IMR-90 (cell line): ENCODE measurements at regions not wholly inside any gene's neighbourhood (a gene's known extent, or its start where the extent isn't known, plus 50 kb on each side); places are given as distances from the start of the nearest gene placed in this dataset.

Source experiments
- ATAC-seq: fragments of 200-7000 bp; cut with Tn5 transposase; 2 replicates; pipeline ENCODE4 v1.9.1; 2020; ENCODE audit warnings: low read depth, mild to moderate bottlenecking, moderate library complexity
- BruUV-seq: library from RNA; stranded (reverse); fragments of 400-500 nt; replicated peaks from 2 replicates; lab custom pipeline; 2021; lab: Mats Ljungman, UMichigan
- CTCF ChIA-PET: fragments of 300-600 bp; formaldehyde crosslinking; extraction: SDS; loops from one replicate; lab custom pipeline; 2021; ENCODE audit warnings: antibody characterized with exemption; lab: Yijun Ruan, JAX
- POLR2A ChIA-PET: fragments of 300-600 bp; sonication (Branson Sonifier 250); formaldehyde crosslinking; loops from one replicate; lab custom pipeline; 2022; ENCODE audit warnings: antibody characterized with exemption; ENCODE audit not compliant: unreplicated experiment; lab: Charles Lee
- DNase-seq: peaks from one replicate; pipeline ENCODE4 v3.0.0; 2013
- H2AFZ ChIP-seq: replicated peaks from 2 replicates; pipeline ENCODE3; 2013; ENCODE audit warnings: low read length, mild to moderate bottlenecking; ENCODE audit not compliant: poor library complexity
- H2AK5ac ChIP-seq: 2 replicates; pipeline ENCODE4 v1.6.1; 2013; ENCODE audit warnings: low read depth, low read length, inconsistent platforms
- H2AK9ac ChIP-seq: replicated peaks from 2 replicates; pipeline ENCODE3; 2013; ENCODE audit warnings: mild to moderate bottlenecking, low read depth, low read length, moderate library complexity; ENCODE audit not compliant: poor library complexity
- H2BK120ac ChIP-seq: 2 replicates; pipeline ENCODE4 v1.6.1; 2013; ENCODE audit warnings: low read depth, low read length, inconsistent platforms
- H2BK15ac ChIP-seq: 3 replicates; pipeline ENCODE4 v1.6.1; 2013; ENCODE audit warnings: low read depth, low read length, inconsistent platforms
- H2BK20ac ChIP-seq: 2 replicates; pipeline ENCODE4 v1.6.1; 2013; ENCODE audit warnings: low read depth, mild to moderate bottlenecking, inconsistent platforms, low read length, moderate library complexity
- H2BK5ac ChIP-seq: 2 replicates; pipeline ENCODE4 v1.6.1; 2013; ENCODE audit warnings: mild to moderate bottlenecking, low read depth, low read length, inconsistent platforms; ENCODE audit not compliant: poor library complexity, severe bottlenecking
- H3K14ac ChIP-seq: replicated peaks from 2 replicates; pipeline ENCODE4 v1.6.1; 2013; ENCODE audit warnings: low read depth, low read length, inconsistent platforms
- H3K18ac ChIP-seq: 2 replicates; pipeline ENCODE4 v1.6.1; 2013; ENCODE audit warnings: low read depth, low read length, control low read depth
- H3K23ac ChIP-seq: 2 replicates; pipeline ENCODE4 v1.6.1; 2013; ENCODE audit warnings: low read depth, low read length, inconsistent platforms
- H3K27ac ChIP-seq: 2 replicates; pipeline ENCODE4 v1.5.1; 2013; ENCODE audit warnings: mild to moderate bottlenecking, control low read depth, low read length; ENCODE audit not compliant: insufficient read depth
- H3K27me3 ChIP-seq: 2 replicates; pipeline ENCODE4 v1.6.1; 2013; ENCODE audit warnings: low read length; ENCODE audit not compliant: control insufficient read depth, insufficient read depth
- H3K36me3 ChIP-seq: 2 replicates; pipeline ENCODE4 v1.6.1; 2013; ENCODE audit warnings: low read length, mixed read lengths; ENCODE audit not compliant: control insufficient read depth, insufficient read depth
- H3K4ac ChIP-seq: 2 replicates; pipeline ENCODE4 v1.6.1; 2013; ENCODE audit warnings: low read depth, low read length, inconsistent platforms
- H3K4me1 ChIP-seq: 2 replicates; pipeline ENCODE4 v1.6.1; 2013; ENCODE audit warnings: low read length, mixed read lengths; ENCODE audit not compliant: control insufficient read depth, insufficient read depth
- H3K4me2 ChIP-seq: 2 replicates; pipeline ENCODE4 v1.6.1; 2013; ENCODE audit warnings: low read depth, mild to moderate bottlenecking, control low read depth, low read length, moderate library complexity
- H3K4me3 ChIP-seq: 2 replicates; pipeline ENCODE4 v1.5.1; 2013; ENCODE audit warnings: low read depth, mild to moderate bottlenecking, control low read depth, low read length, moderate library complexity; ENCODE audit not compliant: insufficient read depth
- H3K56ac ChIP-seq: 2 replicates; pipeline ENCODE4 v1.6.1; 2013; ENCODE audit warnings: low read length, inconsistent platforms; ENCODE audit not compliant: insufficient read depth; ENCODE audit errors: extremely low read depth
- H3K79me1 ChIP-seq, 2 experiments: 2 replicates each; pipeline ENCODE4 v1.6.1; 2013; ENCODE audit warnings: low read length in 2 of 2, inconsistent platforms in 1 of 2, low read depth in 1 of 2
- H3K9ac ChIP-seq: 2 replicates; pipeline ENCODE4 v1.6.1; 2013; ENCODE audit warnings: low read depth, low read length, control low read depth
- H3K9me1 ChIP-seq: 2 replicates; pipeline ENCODE4 v1.6.1; 2013; ENCODE audit warnings: low read length, inconsistent platforms; ENCODE audit not compliant: insufficient read depth
- H3K9me3 ChIP-seq: 2 replicates; pipeline ENCODE4 v1.6.1; 2013; ENCODE audit warnings: low read length; ENCODE audit not compliant: control insufficient read depth, insufficient read depth
- H4K20me1 ChIP-seq: 2 replicates; pipeline ENCODE4 v1.6.1; 2013; ENCODE audit warnings: low read length, inconsistent platforms; ENCODE audit not compliant: insufficient read depth
- H4K5ac ChIP-seq: 2 replicates; pipeline ENCODE4 v1.6.1; 2013; ENCODE audit warnings: mild to moderate bottlenecking, low read depth, low read length, control low read depth
- H4K8ac ChIP-seq, 2 experiments: 2 replicates each; pipeline ENCODE4 v1.6.1; 2013; ENCODE audit warnings: low read depth in 2 of 2, low read length in 2 of 2, control low read depth in 1 of 2, inconsistent platforms in 1 of 2
- H4K91ac ChIP-seq: 2 replicates; pipeline ENCODE4 v1.6.1; 2013; ENCODE audit warnings: low read depth, low read length, inconsistent platforms; ENCODE audit not compliant: insufficient read depth
- MAZ ChIP-seq: IDR thresholded peaks from 2 replicates; pipeline ENCODE4 v1.6.1; 2012; ENCODE audit warnings: low read depth, mild to moderate bottlenecking, low read length, improper control_type of control experiment, moderate library complexity, borderline replicate concordance
- MXI1 ChIP-seq: IDR thresholded peaks from 2 replicates; pipeline ENCODE4 v1.6.1; 2012; ENCODE audit warnings: low read depth, mild to moderate bottlenecking, low read length, moderate library complexity, borderline replicate concordance
- POLR2A ChIP-seq: IDR thresholded peaks from 2 replicates; pipeline ENCODE4 v1.6.1; 2012; ENCODE audit warnings: mild to moderate bottlenecking, low read depth, low read length
- WGBS, 2 experiments: methylation state at CpG; one replicate each; pipeline versions ENCODE4 v1.1.5 to v1.1.7; 2013; ENCODE audit warnings: missing lambda C conversion rate in 2 of 2; ENCODE audit not compliant: insufficient read length in 1 of 2; ENCODE audit errors: extremely low coverage in 2 of 2; 5-methylcytosine and 5-hydroxymethylcytosine counted together
- dilution Hi-C: fragments of 300-500 bp; cut with HindIII; formaldehyde crosslinking; loops from one replicate; pipeline ENCODE4 v1.14.3; 2018; ENCODE audit warnings: low sequenced_read_pairs; ENCODE audit not compliant: unreplicated experiment
- in situ Hi-C: fragments of 300-500 bp; cut with MboI; formaldehyde crosslinking; loops from 3 replicates; pipeline ENCODE4 v1.14.3; 2019; ENCODE audit warnings: low sequenced_read_pairs, inconsistent platforms, mixed read lengths
- intact Hi-C: fragments of 100-400 bp; cut with micrococcal nuclease; formaldehyde crosslinking; loops from 2 replicates; pipeline ENCODE4 v1.10.0; 2022
- TF ChIP-seq, protein P1 (sequence below): conservative IDR thresholded peaks from 2 replicates; pipeline ENCODE4 v1.5.1; 2012; ENCODE audit warnings: mild to moderate bottlenecking, low read depth, low read length, improper control_type of control experiment

DNA sequence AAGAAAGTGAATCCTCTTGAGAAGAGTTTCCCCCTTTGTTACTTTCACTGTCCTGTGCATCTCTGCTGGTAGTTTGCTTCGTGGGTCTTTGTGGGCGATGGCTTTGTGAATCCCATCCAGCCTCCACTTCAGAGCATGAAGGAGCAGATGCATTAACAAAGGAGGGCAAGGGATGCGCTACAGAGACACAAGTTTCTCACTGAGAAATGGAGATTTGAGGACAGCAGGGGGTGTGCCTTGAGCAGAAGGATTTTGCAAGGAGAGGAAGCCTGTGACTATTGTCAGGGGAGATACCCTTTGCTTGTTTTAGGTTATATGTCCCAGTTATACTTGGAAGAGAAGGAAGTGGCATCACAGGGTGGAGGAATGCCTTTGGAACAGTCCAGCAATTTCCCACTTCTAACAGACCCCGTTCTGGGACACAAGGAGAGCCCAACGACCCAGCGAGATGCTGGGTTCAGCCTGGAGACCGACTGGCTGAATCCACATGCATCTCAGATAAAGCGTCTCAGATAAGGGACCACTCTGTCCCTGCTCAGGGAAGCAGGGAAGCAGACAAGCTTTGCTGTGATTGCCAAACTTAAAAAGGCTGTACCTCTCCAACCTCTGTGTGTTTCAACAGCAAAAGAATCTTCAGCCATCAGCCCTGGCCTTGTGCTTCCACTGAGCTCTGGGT, 314.6 kb upstream of the GATB start:
- no TSS peak for BruUV-seq

More for the DNA sequence above, 314.6 kb upstream of the GATB start:
- WGBS, 2 experiments, result 37% methylated on average over 3 of the region's 8 CpGs; no CpG with 5 or more reads in 1 of the 2 experiments
- no peak overlapping the region for H3K27ac ChIP-seq
- no peaks in the 10 kb centered on the region; the same call in 1 of the 2 replicates for H3K4me1 ChIP-seq
- no peak overlapping the region for H2BK5ac ChIP-seq
- H3K36me3 ChIP-seq, result no peaks in the 10 kb centered on the region
- H4K91ac ChIP-seq, result no peak overlapping the region
- ChIA-PET POLR2A (no interaction called here), CTCF (no interaction called here)
- H2AK9ac ChIP-seq, result no peak overlapping the region
- H2BK120ac ChIP-seq, result no peak overlapping the region
- H4K20me1 ChIP-seq, result no peaks in the 10 kb centered on the region
- H3K4ac ChIP-seq, result no peak overlapping the region
- no peak overlapping the region for H3K14ac ChIP-seq
- H3K18ac ChIP-seq, result no peak overlapping the region
- intact Hi-C loops (no loop called here), in situ Hi-C loops (no loop called here), dilution Hi-C loops (no loop called here)
- H3K4me3 ChIP-seq, result no peak overlapping the region
- peaks cover 16% of the 10 kb centered on the region for H3K27me3 ChIP-seq
- H2AK5ac ChIP-seq, result no peak overlapping the region
- no peak overlapping the region for H3K9ac ChIP-seq
- ATAC-seq (no peak), DNase-seq (no peak)
- no peak overlapping the region for H3K4me2 ChIP-seq
- H3K23ac ChIP-seq, result no peak overlapping the region
- H2BK15ac ChIP-seq, result no peak overlapping the region
- H3K79me1 ChIP-seq, result no peaks in the 10 kb centered on the region
- H3K56ac ChIP-seq, result no peak overlapping the region
- H3K9me1 ChIP-seq, result no peaks in the 10 kb centered on the region
- no peak for TF ChIP-seq MXI1
- no peak for TF ChIP-seq POLR2A
- TF ChIP-seq MAZ, result no peak
- TF ChIP-seq, protein P1, sequence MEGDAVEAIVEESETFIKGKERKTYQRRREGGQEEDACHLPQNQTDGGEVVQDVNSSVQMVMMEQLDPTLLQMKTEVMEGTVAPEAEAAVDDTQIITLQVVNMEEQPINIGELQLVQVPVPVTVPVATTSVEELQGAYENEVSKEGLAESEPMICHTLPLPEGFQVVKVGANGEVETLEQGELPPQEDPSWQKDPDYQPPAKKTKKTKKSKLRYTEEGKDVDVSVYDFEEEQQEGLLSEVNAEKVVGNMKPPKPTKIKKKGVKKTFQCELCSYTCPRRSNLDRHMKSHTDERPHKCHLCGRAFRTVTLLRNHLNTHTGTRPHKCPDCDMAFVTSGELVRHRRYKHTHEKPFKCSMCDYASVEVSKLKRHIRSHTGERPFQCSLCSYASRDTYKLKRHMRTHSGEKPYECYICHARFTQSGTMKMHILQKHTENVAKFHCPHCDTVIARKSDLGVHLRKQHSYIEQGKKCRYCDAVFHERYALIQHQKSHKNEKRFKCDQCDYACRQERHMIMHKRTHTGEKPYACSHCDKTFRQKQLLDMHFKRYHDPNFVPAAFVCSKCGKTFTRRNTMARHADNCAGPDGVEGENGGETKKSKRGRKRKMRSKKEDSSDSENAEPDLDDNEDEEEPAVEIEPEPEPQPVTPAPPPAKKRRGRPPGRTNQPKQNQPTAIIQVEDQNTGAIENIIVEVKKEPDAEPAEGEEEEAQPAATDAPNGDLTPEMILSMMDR, result no peak
- no peak overlapping the region for H4K5ac ChIP-seq
- H2BK20ac ChIP-seq, result no peak overlapping the region
- no peaks in the 10 kb centered on the region for H3K9me3 ChIP-seq
- no peak overlapping the region for H2AFZ ChIP-seq
- no peak overlapping the region for H4K8ac ChIP-seq
